ENCODE measurements at regions not wholly inside any gene's neighbourhood (a gene's known extent, or its start where the extent isn't known, plus 50 kb on each side); places are given as distances from the start of the nearest gene placed in this dataset.

- TF ChIP-seq, protein P1, sequence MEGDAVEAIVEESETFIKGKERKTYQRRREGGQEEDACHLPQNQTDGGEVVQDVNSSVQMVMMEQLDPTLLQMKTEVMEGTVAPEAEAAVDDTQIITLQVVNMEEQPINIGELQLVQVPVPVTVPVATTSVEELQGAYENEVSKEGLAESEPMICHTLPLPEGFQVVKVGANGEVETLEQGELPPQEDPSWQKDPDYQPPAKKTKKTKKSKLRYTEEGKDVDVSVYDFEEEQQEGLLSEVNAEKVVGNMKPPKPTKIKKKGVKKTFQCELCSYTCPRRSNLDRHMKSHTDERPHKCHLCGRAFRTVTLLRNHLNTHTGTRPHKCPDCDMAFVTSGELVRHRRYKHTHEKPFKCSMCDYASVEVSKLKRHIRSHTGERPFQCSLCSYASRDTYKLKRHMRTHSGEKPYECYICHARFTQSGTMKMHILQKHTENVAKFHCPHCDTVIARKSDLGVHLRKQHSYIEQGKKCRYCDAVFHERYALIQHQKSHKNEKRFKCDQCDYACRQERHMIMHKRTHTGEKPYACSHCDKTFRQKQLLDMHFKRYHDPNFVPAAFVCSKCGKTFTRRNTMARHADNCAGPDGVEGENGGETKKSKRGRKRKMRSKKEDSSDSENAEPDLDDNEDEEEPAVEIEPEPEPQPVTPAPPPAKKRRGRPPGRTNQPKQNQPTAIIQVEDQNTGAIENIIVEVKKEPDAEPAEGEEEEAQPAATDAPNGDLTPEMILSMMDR (IDR thresholded peaks at IDR 0.05): no peak
- TF ChIP-seq ZFX (IDR thresholded peaks at IDR 0.05; ENCODE audit: borderline replicate concordance): no peak
Observed at GRCh38 chr17:77602062-77602746, 356.3 kb upstream of the TNRC6C start.

All from 22Rv1 (cell line).